Heart left ventricle (tissue), 13 donors: ENCODE measurements at regions not wholly inside any gene's neighbourhood (a gene's known extent, or its start where the extent isn't known, plus 50 kb on each side); places are given as distances from the start of the nearest gene placed in this dataset.

Experiments used
- POLR2A ChIP-seq, 2 donors: fragments of 450-650 bp; IDR thresholded peaks; one replicate each; pipeline ENCODE4 v1.6.1; 2017; ENCODE audit warnings: antibody characterized with exemption in 2 of 2, mild to moderate bottlenecking in 2 of 2, moderate library complexity in 2 of 2
- TF ChIP-seq, protein P1 (sequence below), 12 donors: fragments of 200-600 bp; sonication (generic) in 4 of 12; IDR thresholded peaks; one replicate each; pipeline versions ENCODE4 v1.5.0 to v1.8.0; 2018 to 2022; ENCODE audit warnings: antibody characterized with exemption in 12 of 12, mild to moderate bottlenecking in 5 of 12
- donor health status: ischemic (EF 13 %, LVEDD 7.1; RV severe dilation, severe dysfunction).
- donor health status: DM: no; HTN: yes; CAD: no.
- donor health status: DM: no; HTN: no; CAD: no.
- donor health status: ischemic (EF 25% LVEDD 6.9; RV normal size, moderate dysfunction).
- donor health status: ischemic (EF 25% LVEDD 5.7; RV mildly dilated, moderate dysfunction).
- donor health status: ischemic (EF 35%, LVEDD 5.7; RV mildly dilated, moderate dysfunction).
- donor health status: nonischemic (EF 11% LVEDD 7.7; RV severe dilation, severe dysfunction).
- donor health status: DM: yes; HTN: yes; CAD: no.
- donor health status: PGD.
- donor health status: ischemic (EF 29% LVEDD 5.4; RV normal size, mild dysfunction).
- donor health status: nonischemic (EF 23%, LVEDD 6.1; RV moderate dilation, normal function).

DNA sequence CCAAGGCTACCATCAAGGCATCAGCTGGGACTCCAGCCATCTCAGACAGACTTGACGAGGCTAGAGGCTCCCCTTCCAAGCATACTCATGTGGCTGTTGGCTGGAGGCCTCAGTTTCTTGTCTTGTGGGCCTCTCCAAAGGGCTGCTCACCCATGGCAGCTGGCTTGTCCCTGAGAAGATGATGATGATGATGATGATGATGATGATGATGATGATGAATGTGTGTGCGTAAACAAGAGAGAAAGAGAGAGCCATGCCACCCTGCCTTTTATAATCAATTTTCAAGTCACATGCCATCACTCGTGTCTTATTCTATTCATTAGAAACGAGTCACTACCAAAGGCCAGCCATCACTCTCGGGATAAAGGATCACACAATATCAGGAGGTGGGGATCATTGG, 60.5 kb upstream of the ADGRG2 start:
- TF ChIP-seq, protein P1, sequence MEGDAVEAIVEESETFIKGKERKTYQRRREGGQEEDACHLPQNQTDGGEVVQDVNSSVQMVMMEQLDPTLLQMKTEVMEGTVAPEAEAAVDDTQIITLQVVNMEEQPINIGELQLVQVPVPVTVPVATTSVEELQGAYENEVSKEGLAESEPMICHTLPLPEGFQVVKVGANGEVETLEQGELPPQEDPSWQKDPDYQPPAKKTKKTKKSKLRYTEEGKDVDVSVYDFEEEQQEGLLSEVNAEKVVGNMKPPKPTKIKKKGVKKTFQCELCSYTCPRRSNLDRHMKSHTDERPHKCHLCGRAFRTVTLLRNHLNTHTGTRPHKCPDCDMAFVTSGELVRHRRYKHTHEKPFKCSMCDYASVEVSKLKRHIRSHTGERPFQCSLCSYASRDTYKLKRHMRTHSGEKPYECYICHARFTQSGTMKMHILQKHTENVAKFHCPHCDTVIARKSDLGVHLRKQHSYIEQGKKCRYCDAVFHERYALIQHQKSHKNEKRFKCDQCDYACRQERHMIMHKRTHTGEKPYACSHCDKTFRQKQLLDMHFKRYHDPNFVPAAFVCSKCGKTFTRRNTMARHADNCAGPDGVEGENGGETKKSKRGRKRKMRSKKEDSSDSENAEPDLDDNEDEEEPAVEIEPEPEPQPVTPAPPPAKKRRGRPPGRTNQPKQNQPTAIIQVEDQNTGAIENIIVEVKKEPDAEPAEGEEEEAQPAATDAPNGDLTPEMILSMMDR (IDR thresholded peaks at IDR 0.05): no peak
- TF ChIP-seq POLR2A (IDR thresholded peaks at IDR 0.05): no peak
